Endothelial cell of umbilical vein (primary cell): ENCODE measurements at regions not wholly inside any gene's neighbourhood (a gene's known extent, or its start where the extent isn't known, plus 50 kb on each side); places are given as distances from the start of the nearest gene placed in this dataset.

Experiments used
- CTCF ChIP-seq, 2 donors: IDR thresholded peaks; 1 replicate in 1 of 2; 2 replicates in 1 of 2; pipeline ENCODE4 v1.5.1; 2011; ENCODE audit warnings: low read length in 2 of 2, mild to moderate bottlenecking in 2 of 2, moderate library complexity in 2 of 2, control low read depth in 1 of 2, inconsistent platforms in 1 of 2, low read depth in 1 of 2; ENCODE audit not compliant: insufficient read depth in 1 of 2; ENCODE audit errors: extremely low read depth in 1 of 2
- EZH2 ChIP-seq: IDR thresholded peaks from 2 replicates; pipeline ENCODE4 v1.6.1; 2012; ENCODE audit warnings: borderline replicate concordance, low read depth, mild to moderate bottlenecking, moderate library complexity, low read length, inconsistent platforms; ENCODE audit not compliant: severe bottlenecking
- POLR2A ChIP-seq: IDR thresholded peaks from 2 replicates; pipeline ENCODE4 v1.6.1; 2012; ENCODE audit warnings: low read depth, mild to moderate bottlenecking, control low read depth, low read length
- POLR2AphosphoS5 ChIP-seq: IDR thresholded peaks from 2 replicates; pipeline ENCODE4 v1.6.1; 2012; ENCODE audit warnings: low read depth, mild to moderate bottlenecking, control low read depth, low read length, moderate library complexity; ENCODE audit not compliant: insufficient read depth

- TF ChIP-seq CTCF (IDR thresholded peaks at IDR 0.05; ENCODE audit: extremely low read depth in 1 of 2, insufficient read depth in 1 of 2, low read depth in 1 of 2, low read length in 2 of 2), result no peak
- TF ChIP-seq POLR2A, result no peak
- no peak for TF ChIP-seq EZH2
- no peak for TF ChIP-seq POLR2AphosphoS5
Measured at GRCh38 chr20:11043001-11043400, 369.2 kb upstream of the JAG1 start.
